Mucosa of rectum (tissue), 2 donors: ENCODE measurements at regions not wholly inside any gene's neighbourhood (a gene's known extent, or its start where the extent isn't known, plus 50 kb on each side); places are given as distances from the start of the nearest gene placed in this dataset.
"Not testable (repeated sequence)": the region's sequence is repeated elsewhere in the genome, so short reads cannot be mapped to it uniquely, and the experiment has no call there.

ENCODE experiments used
- H3K27ac ChIP-seq, 2 donors: one replicate each; pipeline ENCODE4 v1.7.0; 2013; ENCODE audit warnings: inconsistent platforms in 2 of 2, low read depth in 2 of 2, low read length in 2 of 2
- H3K27me3 ChIP-seq, 2 donors: one replicate each; pipeline ENCODE4 v1.7.0; 2013; ENCODE audit warnings: low read length in 2 of 2; ENCODE audit not compliant: control insufficient read depth in 2 of 2, insufficient read depth in 2 of 2
- H3K36me3 ChIP-seq, 2 donors: one replicate each; pipeline ENCODE4 v1.7.0; 2013; ENCODE audit warnings: low read length in 2 of 2; ENCODE audit not compliant: control insufficient read depth in 2 of 2, insufficient read depth in 2 of 2
- H3K4me1 ChIP-seq, 2 donors: one replicate each; pipeline ENCODE4 v1.7.0; 2013; ENCODE audit warnings: low read length in 2 of 2, mild to moderate bottlenecking in 1 of 2; ENCODE audit not compliant: control insufficient read depth in 2 of 2, insufficient read depth in 2 of 2
- H3K4me3 ChIP-seq, 2 donors: one replicate each; pipeline ENCODE4 v1.7.0; 2013; ENCODE audit warnings: low read length in 2 of 2
- H3K9ac ChIP-seq, 2 donors: one replicate each; pipeline ENCODE4 v1.7.0; 2013; ENCODE audit warnings: low read length in 2 of 2, low read depth in 1 of 2, mild to moderate bottlenecking in 1 of 2
- H3K9me3 ChIP-seq, 2 donors: one replicate each; pipeline ENCODE4 v1.7.0; 2013; ENCODE audit warnings: low read length in 2 of 2; ENCODE audit not compliant: control insufficient read depth in 2 of 2
- donor health status: healthy.
- donor health status: Normal muscosa, but diverticular disease.

DNA sequence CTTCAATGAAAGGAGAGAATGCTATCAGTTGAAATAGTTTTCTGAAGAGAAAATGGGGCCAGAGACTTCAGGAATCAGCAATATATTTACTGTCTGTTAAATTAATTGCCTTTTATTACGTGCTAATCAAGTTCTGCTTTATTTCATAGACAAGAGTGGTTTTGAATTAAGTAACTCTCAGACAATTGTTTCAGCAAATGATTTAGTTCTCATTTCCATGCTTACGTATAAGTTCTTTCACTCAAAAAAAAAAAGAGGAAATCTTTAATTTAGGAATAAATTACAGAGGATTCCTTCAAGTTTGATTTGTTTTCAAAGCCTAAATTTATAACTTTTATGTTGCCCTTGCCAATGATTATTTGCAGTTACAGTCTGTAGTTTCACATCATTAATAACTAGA is 163.5 kb downstream of the SPATA31A6 start:
- not testable (repeated sequence) for H3K36me3 ChIP-seq, H3K27ac ChIP-seq, H3K4me3 ChIP-seq, H3K9me3 ChIP-seq, H3K27me3 ChIP-seq, H3K4me1 ChIP-seq, H3K9ac ChIP-seq

DNA sequence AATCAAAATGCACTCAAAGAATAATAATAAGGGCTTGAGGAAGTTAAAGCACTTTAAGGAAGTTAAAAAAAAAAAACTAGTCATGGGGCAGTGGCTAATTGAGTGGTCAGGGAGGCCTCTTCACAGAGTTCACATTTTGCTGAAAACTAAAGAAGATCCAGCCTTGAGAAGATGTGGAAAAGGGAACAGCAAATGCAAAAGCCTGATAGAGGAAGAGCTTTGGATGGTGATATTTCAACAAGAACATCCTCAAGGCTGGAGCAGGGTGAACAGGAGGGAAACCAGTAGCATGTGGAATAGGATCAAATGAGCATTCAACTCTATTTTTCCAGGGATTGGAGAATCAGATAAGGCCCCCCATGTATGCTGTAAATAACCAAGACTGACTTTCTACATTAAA is 165.7 kb downstream of the SPATA31A6 start:
- H3K4me1 ChIP-seq, H3K9ac ChIP-seq, H3K9me3 ChIP-seq, H3K4me3 ChIP-seq, H3K27ac ChIP-seq, H3K36me3 ChIP-seq, H3K27me3 ChIP-seq: not testable (repeated sequence)

DNA sequence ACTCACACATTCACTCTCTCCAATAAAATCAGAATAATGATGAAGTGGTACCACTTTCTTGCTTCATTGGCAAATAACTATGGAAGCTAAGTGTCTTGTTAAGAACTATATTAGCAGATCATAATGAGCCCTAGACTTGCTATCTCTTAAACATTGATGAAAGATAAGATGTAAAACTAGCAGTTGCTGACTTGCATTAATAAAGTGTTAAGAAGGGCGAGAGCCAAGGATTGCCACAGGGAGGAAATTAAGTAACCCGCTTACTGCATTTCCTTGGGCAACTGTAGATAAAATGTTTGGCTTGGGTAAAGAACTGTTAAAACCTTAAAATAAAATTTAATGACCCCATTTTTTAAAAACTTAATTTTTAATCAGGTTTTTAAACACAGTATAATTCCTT is 167.0 kb downstream of the SPATA31A6 start:
- not testable (repeated sequence) for H3K9me3 ChIP-seq, H3K27ac ChIP-seq, H3K4me3 ChIP-seq, H3K9ac ChIP-seq, H3K36me3 ChIP-seq, H3K27me3 ChIP-seq, H3K4me1 ChIP-seq

DNA sequence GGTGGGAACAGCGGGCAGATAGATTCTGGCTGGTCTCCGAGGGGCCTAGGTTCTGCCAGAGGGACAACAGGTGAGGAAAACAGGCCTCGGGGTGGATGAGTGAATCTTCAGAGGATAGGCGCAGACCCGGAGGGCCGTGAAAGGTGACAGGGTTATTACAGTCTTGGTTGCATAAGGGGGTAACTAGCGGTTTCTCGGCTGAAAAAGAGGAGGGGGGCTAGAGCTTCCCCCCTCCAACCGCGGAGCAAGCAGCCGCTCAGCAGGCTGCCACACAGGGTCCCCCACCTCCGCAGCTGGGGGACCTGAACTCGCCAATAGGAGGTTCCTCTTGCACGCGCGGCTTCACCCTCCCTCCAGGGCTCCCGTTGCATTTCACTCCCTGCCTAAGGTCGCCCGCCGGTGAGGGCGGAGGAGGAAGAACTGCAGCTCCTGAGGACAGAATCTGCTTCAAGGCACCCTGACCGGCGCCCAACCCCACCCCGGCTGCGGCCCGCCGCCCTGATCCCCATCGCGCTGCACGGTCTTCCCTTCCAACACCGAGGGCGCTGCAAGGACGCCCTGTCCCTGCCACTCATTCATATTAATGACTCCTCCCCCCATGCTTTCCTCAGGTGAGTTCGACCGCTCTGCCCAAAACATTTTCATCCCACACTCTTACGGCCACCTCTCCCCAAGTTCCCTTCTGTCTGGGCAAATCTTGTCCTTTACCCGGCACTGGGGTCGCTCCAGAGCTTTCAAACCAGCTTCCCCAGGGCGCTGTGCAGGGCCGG is 174.3 kb downstream of the SPATA31A6 start:
- not testable (repeated sequence) for H3K4me1 ChIP-seq

DNA sequence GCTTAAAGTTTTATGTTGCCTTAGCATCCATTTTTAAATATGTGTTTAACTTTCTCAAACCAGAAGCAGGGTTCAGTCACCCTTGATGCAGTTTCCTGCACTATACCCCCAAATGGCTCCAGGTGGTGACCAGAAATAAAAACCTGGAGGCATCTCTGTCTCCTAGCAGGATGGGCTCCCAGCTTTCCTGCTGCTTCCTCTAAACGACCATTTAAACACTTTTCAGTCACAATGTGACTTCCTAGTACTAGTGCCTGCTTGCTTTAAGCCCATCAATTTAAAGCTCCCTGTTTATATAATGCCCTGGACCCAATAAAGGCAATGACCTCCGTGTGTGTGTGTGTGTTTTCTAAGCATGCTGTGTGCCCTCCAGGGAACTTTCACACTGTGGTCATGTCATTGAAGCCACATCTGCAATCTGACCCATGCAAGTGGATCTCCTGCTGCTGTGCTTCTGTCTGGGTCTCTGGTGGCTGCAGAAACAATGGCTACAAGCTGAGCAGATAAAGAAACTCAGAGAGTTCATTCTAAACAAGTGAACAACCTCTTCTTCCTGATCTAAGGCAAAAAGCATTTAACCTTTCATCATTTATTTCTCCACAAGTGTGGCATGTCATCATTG is 175.3 kb downstream of the SPATA31A6 start:
- H3K4me1 ChIP-seq, H3K9me3 ChIP-seq, H3K36me3 ChIP-seq, H3K9ac ChIP-seq, H3K27me3 ChIP-seq, H3K27ac ChIP-seq, H3K4me3 ChIP-seq: not testable (repeated sequence)

More for the DNA sequence above, 174.3 kb downstream of the SPATA31A6 start:
- H3K9ac ChIP-seq, H3K9me3 ChIP-seq, H3K4me3 ChIP-seq, H3K27ac ChIP-seq, H3K36me3 ChIP-seq, H3K27me3 ChIP-seq: not testable (repeated sequence)

DNA sequence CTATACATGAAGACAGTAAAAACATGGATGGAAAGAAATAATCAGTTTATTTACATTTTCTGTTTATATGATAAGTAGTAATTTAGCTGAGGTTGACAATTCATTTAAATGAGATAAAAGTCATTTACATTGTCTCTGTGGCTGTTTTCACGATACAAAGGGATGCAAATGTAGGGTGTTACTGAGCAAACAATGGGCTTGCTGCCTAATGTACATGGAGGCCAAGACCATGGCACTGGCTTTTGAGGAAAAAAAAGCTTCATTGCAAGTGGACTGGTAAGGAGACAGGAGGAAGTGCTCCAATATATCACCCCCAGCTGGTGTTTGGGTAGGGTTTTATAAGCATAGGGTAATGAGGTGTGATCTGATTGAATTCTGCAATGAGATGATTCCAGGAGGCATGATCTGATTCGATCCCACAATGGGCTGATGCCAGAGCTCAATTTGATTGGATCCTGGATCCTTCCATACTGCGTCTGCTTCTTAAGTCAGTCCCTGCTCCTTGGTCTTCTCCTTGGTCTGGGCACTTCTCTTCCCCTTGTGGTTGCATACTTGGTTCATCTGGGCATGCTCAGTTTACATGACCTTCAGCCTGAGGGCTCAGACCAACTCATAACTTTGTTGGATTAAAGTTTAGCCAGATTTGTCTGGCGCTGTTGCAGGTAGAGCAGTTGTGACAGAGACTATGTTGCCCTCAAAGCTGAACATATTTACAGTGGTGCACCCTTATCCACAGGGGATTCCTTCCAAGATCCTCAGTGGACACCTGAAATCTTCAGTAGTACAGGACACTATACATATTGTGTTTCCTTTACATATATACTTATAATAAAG is 181.2 kb downstream of the SPATA31A6 start:
- not testable (repeated sequence) for H3K9ac ChIP-seq

DNA sequence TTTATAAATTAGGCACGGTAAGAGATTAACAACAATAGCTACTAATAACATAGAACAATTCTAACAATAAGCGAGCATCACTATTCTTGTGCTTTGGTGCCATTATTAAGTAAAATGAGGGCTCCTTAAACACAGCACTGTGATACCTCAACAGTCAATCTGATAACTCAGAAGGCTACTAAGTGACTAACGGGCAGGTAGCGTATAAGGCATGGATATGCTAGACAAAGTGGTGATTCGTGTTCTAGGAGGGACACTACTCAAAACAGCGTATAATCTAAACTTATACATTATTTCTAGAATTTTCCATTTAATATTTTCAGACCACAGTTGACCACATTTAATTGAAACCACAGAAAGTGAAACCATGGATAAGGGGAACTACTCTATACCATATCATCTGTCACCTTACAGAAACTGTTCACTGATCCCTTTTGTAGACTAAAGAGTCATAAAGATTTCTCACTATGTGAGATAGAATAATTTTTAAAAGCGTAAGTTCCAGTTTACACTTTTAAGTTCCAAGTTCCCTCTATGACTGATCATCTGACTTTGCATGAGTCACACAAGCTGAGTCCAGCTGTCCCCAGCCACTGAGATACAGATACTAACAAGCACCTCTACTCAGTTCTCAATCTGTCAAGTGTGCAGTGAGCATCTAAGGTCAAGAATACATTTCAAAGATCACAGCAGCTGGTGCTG is 181.9 kb downstream of the SPATA31A6 start:
- H3K4me3 ChIP-seq, H3K4me1 ChIP-seq: not testable (repeated sequence)

More for the DNA sequence above, 181.2 kb downstream of the SPATA31A6 start:
- H3K27me3 ChIP-seq, H3K9me3 ChIP-seq, H3K4me1 ChIP-seq, H3K27ac ChIP-seq, H3K4me3 ChIP-seq, H3K36me3 ChIP-seq: not testable (repeated sequence)

DNA sequence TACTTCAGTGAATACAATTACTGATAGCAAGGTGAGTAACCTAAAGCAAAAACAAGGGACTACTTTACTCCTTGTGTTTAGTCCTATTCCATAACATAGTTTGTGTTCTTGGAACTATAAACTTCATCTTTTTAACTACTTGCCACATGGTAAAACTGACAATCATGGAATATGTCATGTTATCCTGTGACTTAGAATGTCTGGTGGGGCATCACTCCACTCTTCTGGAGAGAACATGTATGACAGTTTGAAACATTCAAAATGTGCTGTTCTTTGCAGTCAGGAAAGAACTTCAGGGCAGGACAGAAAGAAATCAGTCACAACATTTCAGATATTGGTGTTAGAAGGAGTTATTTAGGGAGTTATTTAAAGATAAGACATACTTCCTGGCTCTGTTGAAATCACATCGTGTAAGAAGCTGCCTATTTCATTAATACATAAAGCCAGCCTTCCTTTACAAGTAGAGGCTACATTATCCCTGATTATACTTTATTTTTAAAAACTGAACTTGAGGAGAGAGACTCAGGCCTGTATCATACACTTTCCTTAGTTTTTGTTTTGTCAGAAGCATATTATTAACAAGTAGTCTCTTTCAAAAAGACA is 184.9 kb downstream of the SPATA31A6 start:
- not testable (repeated sequence) for H3K27me3 ChIP-seq, H3K27ac ChIP-seq, H3K9ac ChIP-seq, H3K4me1 ChIP-seq, H3K36me3 ChIP-seq, H3K9me3 ChIP-seq, H3K4me3 ChIP-seq

More for the DNA sequence above, 181.9 kb downstream of the SPATA31A6 start:
- H3K27me3 ChIP-seq, H3K9ac ChIP-seq, H3K9me3 ChIP-seq, H3K27ac ChIP-seq, H3K36me3 ChIP-seq: not testable (repeated sequence)

DNA sequence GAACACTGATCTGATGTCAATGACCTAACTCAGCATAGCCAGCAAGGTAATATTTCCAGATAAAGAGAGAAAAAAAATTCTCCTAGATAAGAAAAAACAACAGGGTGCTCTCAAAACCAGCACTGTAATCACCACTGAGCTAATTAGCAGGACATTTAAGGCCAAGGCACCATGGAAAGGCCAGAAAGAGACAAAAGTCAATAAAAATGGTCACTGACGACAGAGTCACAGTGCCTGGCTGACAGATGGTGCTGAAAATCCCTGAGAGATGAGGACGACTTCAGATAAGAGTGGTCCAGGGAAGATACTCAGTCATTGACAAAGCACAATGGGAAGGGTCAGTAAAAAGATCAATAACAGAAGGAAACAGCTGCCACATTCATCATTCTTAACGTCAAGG is 186.7 kb downstream of the SPATA31A6 start:
- not testable (repeated sequence) for H3K9ac ChIP-seq, H3K4me3 ChIP-seq, H3K9me3 ChIP-seq, H3K36me3 ChIP-seq, H3K27me3 ChIP-seq, H3K27ac ChIP-seq, H3K4me1 ChIP-seq
